ENCODE measurements at regions not wholly inside any gene's neighbourhood (a gene's known extent, or its start where the extent isn't known, plus 50 kb on each side); places are given as distances from the start of the nearest gene placed in this dataset.

DNA sequence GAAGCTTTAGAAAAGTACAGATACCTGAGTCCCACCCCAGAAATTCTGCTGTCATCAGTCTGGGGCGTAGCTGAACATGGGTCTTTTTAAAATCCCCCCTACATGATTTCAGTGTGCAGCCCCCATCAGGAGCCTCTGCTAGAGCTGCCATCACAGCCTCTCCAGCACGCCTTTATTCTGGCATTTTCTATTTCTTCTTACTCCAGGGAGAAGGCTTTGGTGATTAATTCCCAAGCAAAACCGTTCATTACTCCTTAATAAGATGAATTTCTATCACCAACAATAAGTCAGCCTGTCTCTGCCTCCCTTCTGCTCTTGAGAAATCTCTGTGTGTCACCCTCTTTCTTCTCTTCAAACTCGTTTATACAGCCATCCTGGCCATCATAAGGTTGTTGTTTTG, 160.3 kb downstream of the KATNAL1 start:
- H3K4me3 Mint-ChIP-seq, result no peak overlapping the region
- ATAC-seq (no peak), DNase-seq (no peak)
- H3K9me3 Mint-ChIP-seq, result peaks cover 3% of the 10 kb centered on the region
- peak overlapping the region; percentile 90 for H3K27ac Mint-ChIP-seq
- TF ChIP-seq, protein P1, sequence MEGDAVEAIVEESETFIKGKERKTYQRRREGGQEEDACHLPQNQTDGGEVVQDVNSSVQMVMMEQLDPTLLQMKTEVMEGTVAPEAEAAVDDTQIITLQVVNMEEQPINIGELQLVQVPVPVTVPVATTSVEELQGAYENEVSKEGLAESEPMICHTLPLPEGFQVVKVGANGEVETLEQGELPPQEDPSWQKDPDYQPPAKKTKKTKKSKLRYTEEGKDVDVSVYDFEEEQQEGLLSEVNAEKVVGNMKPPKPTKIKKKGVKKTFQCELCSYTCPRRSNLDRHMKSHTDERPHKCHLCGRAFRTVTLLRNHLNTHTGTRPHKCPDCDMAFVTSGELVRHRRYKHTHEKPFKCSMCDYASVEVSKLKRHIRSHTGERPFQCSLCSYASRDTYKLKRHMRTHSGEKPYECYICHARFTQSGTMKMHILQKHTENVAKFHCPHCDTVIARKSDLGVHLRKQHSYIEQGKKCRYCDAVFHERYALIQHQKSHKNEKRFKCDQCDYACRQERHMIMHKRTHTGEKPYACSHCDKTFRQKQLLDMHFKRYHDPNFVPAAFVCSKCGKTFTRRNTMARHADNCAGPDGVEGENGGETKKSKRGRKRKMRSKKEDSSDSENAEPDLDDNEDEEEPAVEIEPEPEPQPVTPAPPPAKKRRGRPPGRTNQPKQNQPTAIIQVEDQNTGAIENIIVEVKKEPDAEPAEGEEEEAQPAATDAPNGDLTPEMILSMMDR (IDR thresholded peaks at IDR 0.05), result no peak
- intact Hi-C loops (cut with micrococcal nuclease), result loop anchor here (10.0 kb wide), 1 partner anchor 648 kb away; no protein-coding TSS in a partner anchor
- H3K4me1 Mint-ChIP-seq (ENCODE audit: low read depth), result peaks cover 83% of the 10 kb centered on the region
- CTCF ChIA-PET, result interaction anchor here (1.9 to 6.0 kb wide), 4 partner anchors 11 to 161 kb away, joined by 5 to 102 read pairs (median 26); no protein-coding TSS in a partner anchor
- H3K27me3 Mint-ChIP-seq, result no peaks in the 10 kb centered on the region
- H3K36me3 Mint-ChIP-seq (ENCODE audit: low read depth), result no peaks in the 10 kb centered on the region
- POLR2A ChIA-PET, result interaction anchor here (1.0 to 1.8 kb wide), 4 partner anchors 12 to 471 kb away, joined by 3 to 6 read pairs (median 3); partner anchors contain the start of gene USPL1

DNA sequence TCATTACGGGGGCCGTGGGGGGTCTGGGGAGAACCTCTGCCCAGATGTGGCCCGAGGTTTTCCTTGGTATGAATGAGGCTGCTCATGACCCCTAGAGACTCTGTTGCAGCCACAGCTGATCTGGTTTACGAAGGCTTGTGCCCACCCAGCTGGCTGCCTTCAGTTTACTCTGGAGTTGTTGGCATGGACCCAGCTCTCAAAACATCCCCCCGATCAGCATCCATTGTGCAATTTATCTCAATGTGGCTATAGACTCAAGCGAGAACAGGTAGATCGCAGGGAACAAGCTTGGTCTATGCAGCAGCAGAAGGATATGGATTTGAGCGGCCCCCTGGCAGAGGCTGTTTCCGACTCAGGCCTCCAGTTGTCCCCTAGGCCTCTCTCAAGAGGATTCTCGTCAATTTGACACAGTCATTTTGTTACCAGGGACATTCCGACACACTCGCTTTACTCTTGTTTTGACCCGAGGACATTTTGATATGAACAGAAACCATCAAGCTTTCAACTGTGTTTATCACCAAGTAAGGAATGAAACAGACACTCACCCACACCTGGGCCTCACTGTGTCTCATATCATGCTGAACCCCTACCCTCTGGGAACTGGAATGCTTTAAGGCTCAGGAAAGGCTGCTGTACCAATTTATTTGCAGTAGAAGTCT, 161.5 kb downstream of the KATNAL1 start:
- no peaks in the 10 kb centered on the region for H3K27me3 Mint-ChIP-seq
- POLR2A ChIA-PET, result interaction anchor here (0.7 to 1.8 kb wide), 11 partner anchors 9 to 472 kb away, joined by 3 to 6 read pairs (median 3); partner anchors contain the start of genes HMGB1 and USPL1
- H3K36me3 Mint-ChIP-seq (ENCODE audit: low read depth), result no peaks in the 10 kb centered on the region
- no peak overlapping the region for H3K4me3 Mint-ChIP-seq
- peak overlapping the region; percentile 90 for H3K27ac Mint-ChIP-seq
- H3K9me3 Mint-ChIP-seq, result peaks cover 3% of the 10 kb centered on the region
- DNase-seq (peak; percentile 65), ATAC-seq (peak; percentile 59)
- H3K4me1 Mint-ChIP-seq (ENCODE audit: low read depth), result peaks cover 77% of the 10 kb centered on the region
- CTCF ChIA-PET, result interaction anchor here (0.6 to 6.0 kb wide), 6 partner anchors 10 to 163 kb away, joined by 3 to 102 read pairs (median 11); no protein-coding TSS in a partner anchor
- TF ChIP-seq, protein P1 (IDR thresholded peaks at IDR 0.05), result no peak
- intact Hi-C loops (cut with micrococcal nuclease), result loop anchor here (10.0 kb wide), 1 partner anchor 649 kb away; no protein-coding TSS in a partner anchor

DNA sequence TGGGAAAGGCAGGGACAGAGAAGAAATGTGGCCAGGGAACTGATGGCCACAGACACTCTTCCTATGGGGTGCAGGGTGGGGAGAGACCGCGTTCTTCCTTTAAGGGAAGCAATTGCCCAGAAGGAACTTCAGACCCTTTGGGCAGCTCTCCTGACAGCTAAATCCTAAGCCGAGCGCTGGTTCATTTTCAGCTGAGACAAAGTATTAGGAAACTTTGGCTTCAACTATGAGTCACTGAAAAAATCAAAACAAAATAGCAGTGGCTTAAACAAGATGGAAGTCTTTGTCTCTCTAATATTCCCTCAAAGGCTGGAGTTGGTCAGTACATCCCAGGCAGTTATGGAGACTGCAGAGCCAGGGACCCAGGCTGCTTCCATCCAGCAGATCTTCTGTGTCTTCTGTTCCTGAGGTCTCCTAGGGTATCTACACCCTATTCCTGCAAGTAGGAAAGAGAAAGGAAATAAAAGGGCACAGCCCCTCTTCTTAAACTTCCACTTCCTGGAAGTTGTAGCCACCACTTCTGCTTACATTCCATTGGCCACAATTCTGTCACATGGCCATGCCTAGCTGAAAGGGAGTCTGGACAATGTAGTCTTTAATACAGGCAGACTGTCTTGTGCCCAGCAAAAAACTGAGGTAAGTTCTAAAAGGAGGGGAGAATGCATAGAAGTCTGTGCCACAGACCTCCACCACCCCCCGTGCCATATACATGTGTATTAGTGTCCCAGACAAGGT, 163.5 kb downstream of the KATNAL1 start:
- ChIA-PET POLR2A (interaction anchor here (0.6 to 1.2 kb wide), 2 partner anchors 209 to 245 kb away, joined by 3 read pairs; no protein-coding TSS in a partner anchor), CTCF (interaction anchor here (1.6 to 6.0 kb wide), 3 partner anchors 11 to 228 kb away, joined by 4 to 102 read pairs (median 6); no protein-coding TSS in a partner anchor)
- Mint-ChIP-seq H3K27me3 (no peaks in the 10 kb centered on the region), H3K9me3 (peaks cover 3% of the 10 kb centered on the region), H3K4me3 (no peak overlapping the region), H3K36me3 (ENCODE audit: low read depth) (no peaks in the 10 kb centered on the region), H3K4me1 (ENCODE audit: low read depth) (peaks cover 58% of the 10 kb centered on the region), H3K27ac (peak overlapping the region; percentile 44)
- ATAC-seq (no peak), DNase-seq (peak; percentile 62)
- intact Hi-C loops (cut with micrococcal nuclease), result loop anchor here (10.0 kb wide), 1 partner anchor 651 kb away; no protein-coding TSS in a partner anchor
- TF ChIP-seq, protein P1 (IDR thresholded peaks at IDR 0.05), result no peak

DNA sequence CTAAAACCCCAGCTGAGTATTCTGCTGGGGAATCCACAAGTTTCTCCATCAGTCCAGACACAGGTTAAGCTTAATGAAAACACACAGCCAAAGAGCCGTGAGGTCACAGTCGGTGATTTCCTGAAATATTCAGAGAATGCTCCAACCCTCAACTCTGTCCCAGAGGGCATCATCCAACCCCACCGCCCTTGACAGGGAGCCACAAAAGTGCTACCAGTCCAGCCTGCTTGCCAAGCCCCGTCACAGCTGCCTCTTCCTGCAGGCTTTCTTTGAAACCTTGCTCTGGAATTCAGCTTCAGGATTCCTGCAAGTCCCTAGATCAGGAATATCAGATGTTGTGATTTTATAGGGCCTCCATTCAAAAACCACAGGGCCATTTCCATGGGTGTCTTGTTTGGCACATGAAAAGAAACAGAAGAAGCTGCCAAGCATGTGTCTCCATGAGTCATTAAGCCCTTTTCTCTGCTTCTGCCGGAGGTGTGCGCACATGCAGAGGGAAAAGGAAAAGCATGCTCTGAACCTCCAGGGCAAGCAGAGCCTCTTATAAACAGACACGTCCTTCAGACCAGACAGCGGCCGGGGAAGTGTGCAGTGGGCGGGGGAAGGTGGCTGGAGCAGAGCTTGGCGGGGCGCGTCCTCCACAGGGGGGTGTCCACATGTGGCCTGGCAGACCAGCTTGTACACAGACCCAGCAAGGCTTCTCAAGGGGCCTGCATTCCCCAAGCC, 164.7 kb downstream of the KATNAL1 start:
- H3K36me3 Mint-ChIP-seq (ENCODE audit: low read depth), result no peaks in the 10 kb centered on the region
- ATAC-seq (peak; percentile 20), DNase-seq (peak; percentile 31)
- peak overlapping the region; percentile 56 for H3K27ac Mint-ChIP-seq
- H3K9me3 Mint-ChIP-seq, result peaks cover 3% of the 10 kb centered on the region
- H3K4me3 Mint-ChIP-seq, result no peak overlapping the region
- intact Hi-C loops (cut with micrococcal nuclease), result loop anchor here (10.0 kb wide), 1 partner anchor 652 kb away; no protein-coding TSS in a partner anchor
- CTCF ChIA-PET, result interaction anchor here (1.1 to 6.0 kb wide), 6 partner anchors 10 to 229 kb away, joined by 3 to 102 read pairs (median 4); no protein-coding TSS in a partner anchor
- peaks cover 46% of the 10 kb centered on the region for H3K4me1 Mint-ChIP-seq (ENCODE audit: low read depth)
- H3K27me3 Mint-ChIP-seq, result no peaks in the 10 kb centered on the region
- TF ChIP-seq, protein P1 (IDR thresholded peaks at IDR 0.05), result no peak
- POLR2A ChIA-PET, result interaction anchor here (0.7 to 1.3 kb wide), 6 partner anchors 10 to 293 kb away, joined by 3 to 4 read pairs (median 3); no protein-coding TSS in a partner anchor

Measured in activated CD8-positive, alpha-beta T cell treated with anti-CD3 and anti-CD28 coated beads for 36 hours (primary cell).